ENCODE measurements at regions not wholly inside any gene's neighbourhood (a gene's known extent, or its start where the extent isn't known, plus 50 kb on each side); places are given as distances from the start of the nearest gene placed in this dataset.

- H3K14ac ChIP-seq (ENCODE audit: insufficient read depth, low read length): no peak overlapping the region
- Mint-ChIP-seq H3K4me1 (peaks cover 16 to 19% of the 10 kb centered on the region in 2 experiments), H3K27me3 (ENCODE audit: low read depth) (no peaks in the 10 kb centered on the region), H3K9me3 (peaks cover 2 to 4% of the 10 kb centered on the region in 2 experiments; a peak in 3 of 5 replicates), H3K4me3 (no peak overlapping the region), H3K27ac (no peak overlapping the region), H3K36me3 (ENCODE audit: insufficient read depth in 1 of 3, low read depth in 3 of 3) (peaks cover 0 to 3% (median 2%) of the 10 kb centered on the region in 3 experiments; a peak in 4 of 7 replicates)
- no peak overlapping the region for H2BK20ac ChIP-seq (ENCODE audit: low read depth, low read length, poor library complexity, severe bottlenecking)
- H4K20me1 ChIP-seq (ENCODE audit: control insufficient read depth, insufficient read depth, insufficient read length): no peaks in the 10 kb centered on the region
- no peak overlapping the region for H4K5ac ChIP-seq (ENCODE audit: insufficient read length, low read depth, low read length)
- H3K27ac ChIP-seq (ENCODE audit: insufficient read length, low read depth, low read length): no peak overlapping the region
- H3K27me3 ChIP-seq (ENCODE audit: insufficient read depth, low read length): no peaks in the 10 kb centered on the region
- TF ChIP-seq CTCF (conservative IDR thresholded peaks at IDR 0.05): no peak
- H4K8ac ChIP-seq (replicated peaks; ENCODE audit: insufficient read length, low read depth, low read length): no peak overlapping the region
- DNase-seq: no peak
- H3K23me2 ChIP-seq (ENCODE audit: insufficient read length, low read depth, low read length, poor library complexity, severe bottlenecking): no peaks in the 10 kb centered on the region
- H2BK5ac ChIP-seq (ENCODE audit: insufficient read length, low read length): no peak overlapping the region
- no peak overlapping the region for H2BK15ac ChIP-seq (ENCODE audit: low read depth, low read length)
- no peak overlapping the region for H2AK5ac ChIP-seq (ENCODE audit: insufficient read length, low read length)
- H2AFZ ChIP-seq (ENCODE audit: low read length): no peak overlapping the region
- H3K4me1 ChIP-seq (ENCODE audit: insufficient read depth, low read length): no peaks in the 10 kb centered on the region; the same call in 1 of the 2 replicates
- no peak overlapping the region for H3T11ph ChIP-seq (ENCODE audit: low read length)
- no peak overlapping the region for H3K9ac ChIP-seq (ENCODE audit: extremely low read depth, insufficient read length, low read length)
- no peak overlapping the region for H3K4me2 ChIP-seq (ENCODE audit: insufficient read depth, insufficient read length, low read length)
- H2BK12ac ChIP-seq (ENCODE audit: insufficient read length, low read depth, low read length): no peak overlapping the region
- H3K4ac ChIP-seq (ENCODE audit: low read depth, low read length): no peak overlapping the region
- H3K79me2 ChIP-seq (ENCODE audit: insufficient read depth, low read length): no peaks in the 10 kb centered on the region
- H3K18ac ChIP-seq (ENCODE audit: insufficient read length, low read depth, low read length): no peak overlapping the region
- H3K79me1 ChIP-seq (ENCODE audit: insufficient read depth, low read depth, low read length, poor library complexity, severe bottlenecking): no peaks in the 10 kb centered on the region
- no peaks in the 10 kb centered on the region for H3K9me3 ChIP-seq (ENCODE audit: control insufficient read depth, low read depth, low read length)
- no peak overlapping the region for H2BK120ac ChIP-seq (ENCODE audit: low read depth, low read length, poor library complexity, severe bottlenecking)
- no peak overlapping the region for H4K91ac ChIP-seq (ENCODE audit: insufficient read length, low read depth, low read length)
- H3K56ac ChIP-seq (ENCODE audit: insufficient read length, low read depth, low read length): no peak overlapping the region
- H3K23ac ChIP-seq (ENCODE audit: insufficient read length, low read depth, low read length): no peak overlapping the region
Measured at GRCh38 chr14:40760704-40761103, 846.0 kb upstream of the LRFN5 start.
